ENCODE measurements at regions not wholly inside any gene's neighbourhood (a gene's known extent, or its start where the extent isn't known, plus 50 kb on each side); places are given as distances from the start of the nearest gene placed in this dataset.
"Not testable (repeated sequence)": the region's sequence is repeated elsewhere in the genome, so short reads cannot be mapped to it uniquely, and the experiment has no call there.

DNA sequence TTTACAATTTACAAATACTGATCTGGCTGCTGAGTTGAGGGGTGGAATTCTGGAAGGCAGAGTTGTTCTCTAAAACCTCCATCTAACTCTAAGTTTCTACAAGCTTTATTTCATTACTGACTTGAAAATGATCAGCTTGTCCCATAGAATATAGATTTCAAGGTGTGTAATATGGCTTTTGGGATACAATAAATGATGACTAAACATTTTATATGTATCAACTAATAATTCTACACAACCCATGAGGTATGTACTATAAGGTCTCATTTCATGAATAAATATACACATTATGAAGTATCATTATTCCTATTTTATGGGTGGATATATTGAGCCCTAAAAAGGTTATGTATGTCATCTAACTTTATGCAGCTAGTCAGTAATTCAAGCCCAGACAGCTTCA lies 1214.3 kb upstream of the SORCS1 start:
- no peak for DNase-seq

- no peak for DNase-seq
Observed at GRCh38 chr10:108375691-108376090, 1211.2 kb upstream of the SORCS1 start.

GRCh38 chr10:108374991-108375390 lies 1210.5 kb upstream of the SORCS1 start:
- DNase-seq = no peak

GRCh38 chr10:108365541-108365940 lies 1201.0 kb upstream of the SORCS1 start:
- DNase-seq = no peak

- no peak for DNase-seq
Observed at GRCh38 chr10:108363576-108363975, 1199.1 kb upstream of the SORCS1 start.

DNA sequence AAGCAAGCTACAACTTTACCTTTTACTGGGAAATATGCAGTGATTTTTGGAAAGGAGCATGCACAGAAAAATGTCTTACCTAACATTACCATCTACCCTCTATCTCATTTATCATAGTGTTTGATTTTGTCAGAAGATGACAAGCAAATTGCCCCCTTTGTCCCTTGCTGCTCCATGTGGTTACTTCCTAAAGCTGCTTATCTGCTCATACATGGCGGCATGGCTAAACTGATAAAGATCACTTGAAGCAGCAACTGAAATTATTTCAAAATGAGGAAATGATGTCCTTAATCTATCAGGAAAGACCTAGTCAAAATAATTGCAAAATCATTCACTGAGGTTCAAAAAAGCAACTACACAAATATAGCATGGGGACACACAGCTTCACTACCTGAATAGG lies 1198.5 kb upstream of the SORCS1 start:
- no peak for DNase-seq

GRCh38 chr10:108362296-108362695 lies 1197.8 kb upstream of the SORCS1 start:
- no peak for DNase-seq

DNA sequence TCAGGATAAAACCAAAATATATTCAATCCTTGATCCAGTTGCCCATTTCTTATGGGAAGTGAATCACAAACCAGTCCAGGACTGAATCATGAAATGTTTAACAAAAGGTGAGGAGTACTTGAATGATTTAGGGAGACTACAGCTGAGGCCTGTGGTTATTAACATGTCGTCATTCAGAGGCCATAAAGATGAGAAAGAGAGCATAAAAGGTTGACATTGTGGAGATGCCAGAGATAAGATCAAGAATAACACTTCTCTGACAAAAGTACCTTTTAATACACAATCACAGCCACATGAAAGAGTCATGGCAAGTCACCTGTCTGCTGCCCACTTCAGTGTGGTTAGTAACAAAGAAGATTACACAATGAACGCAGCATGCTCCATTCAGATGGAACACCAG lies 1195.7 kb upstream of the SORCS1 start:
- DNase-seq = no peak

DNA sequence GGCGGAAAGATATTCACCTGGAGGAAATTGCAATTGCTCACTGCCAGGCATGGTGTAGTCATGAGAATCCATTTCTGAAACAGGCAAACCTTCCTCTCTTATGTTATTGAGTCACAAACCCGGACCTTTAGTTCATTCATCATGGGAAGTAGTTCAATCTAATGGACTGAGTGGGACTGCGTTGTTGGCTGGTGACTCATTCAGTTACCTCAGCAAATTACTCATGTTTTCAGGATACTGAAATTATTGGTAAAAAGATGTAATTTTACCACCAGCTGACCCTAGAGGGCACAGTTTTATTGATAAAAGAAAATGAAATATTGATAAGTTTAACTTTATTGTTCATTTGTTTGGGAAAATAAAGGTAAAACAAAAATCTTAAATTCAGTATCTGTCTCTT lies 1194.4 kb upstream of the SORCS1 start:
- no peak for DNase-seq

- no peak for DNase-seq
Observed at GRCh38 chr10:108352771-108353170, 1188.3 kb upstream of the SORCS1 start.

DNA sequence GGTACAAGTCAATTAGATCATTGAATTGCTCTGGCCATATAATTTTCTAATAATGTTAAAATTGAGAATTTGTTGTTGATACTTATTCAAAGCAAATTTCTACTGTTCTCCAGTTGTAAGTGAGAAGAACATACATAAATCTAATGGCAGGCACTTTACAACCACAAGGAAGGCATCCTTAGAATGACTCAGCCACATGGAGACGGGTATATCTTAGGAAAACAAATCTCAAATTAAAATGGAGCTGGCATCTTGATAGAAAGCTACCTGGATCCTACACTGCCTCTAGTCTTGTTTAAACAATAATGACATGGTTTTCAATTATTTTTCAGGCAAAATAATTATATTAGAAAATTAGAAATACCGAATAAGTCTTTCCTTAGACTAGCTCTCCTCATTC lies 1183.7 kb upstream of the SORCS1 start:
- DNase-seq = no peak

- no peak for DNase-seq
Observed at GRCh38 chr10:108346066-108346465, 1181.6 kb upstream of the SORCS1 start.

- no peak for DNase-seq
Observed at GRCh38 chr10:108338146-108338545, 1173.6 kb upstream of the SORCS1 start.

GRCh38 chr10:108336836-108337235 lies 1172.3 kb upstream of the SORCS1 start:
- no peak for DNase-seq

GRCh38 chr10:108327706-108328105 lies 1163.2 kb upstream of the SORCS1 start:
- DNase-seq = no peak

DNA sequence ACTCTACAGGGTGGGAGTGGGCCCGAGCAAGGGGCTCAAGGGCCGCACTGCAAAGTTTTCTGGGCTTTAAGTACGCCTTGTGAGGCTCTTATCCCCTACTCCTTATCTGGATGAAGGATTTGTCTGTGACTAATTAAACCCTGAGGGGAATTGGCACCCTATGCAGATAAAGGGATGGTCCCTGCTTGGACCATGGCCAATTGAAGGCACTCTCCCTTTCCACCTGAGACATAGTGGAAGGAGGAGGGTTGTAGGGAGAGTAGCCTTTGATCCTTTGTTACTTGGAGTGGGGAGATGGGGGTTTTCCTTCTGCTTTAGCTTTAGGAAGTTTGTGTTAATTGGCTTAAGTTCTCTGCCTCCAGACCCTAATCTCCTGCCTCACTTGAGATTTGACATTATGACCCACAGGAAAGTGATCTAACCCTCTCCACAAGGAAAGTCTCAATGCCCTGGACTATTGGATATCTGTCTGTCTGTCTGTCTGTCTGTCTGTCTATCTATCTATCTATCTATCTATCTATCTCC lies 1158.8 kb upstream of the SORCS1 start:
- DNase-seq = no peak

GRCh38 chr10:108319434-108320222 lies 1155.1 kb upstream of the SORCS1 start:
- DNase-seq = no peak

- not testable (repeated sequence) for DNase-seq
Observed at GRCh38 chr10:108315636-108316035, 1151.1 kb upstream of the SORCS1 start.

DNA sequence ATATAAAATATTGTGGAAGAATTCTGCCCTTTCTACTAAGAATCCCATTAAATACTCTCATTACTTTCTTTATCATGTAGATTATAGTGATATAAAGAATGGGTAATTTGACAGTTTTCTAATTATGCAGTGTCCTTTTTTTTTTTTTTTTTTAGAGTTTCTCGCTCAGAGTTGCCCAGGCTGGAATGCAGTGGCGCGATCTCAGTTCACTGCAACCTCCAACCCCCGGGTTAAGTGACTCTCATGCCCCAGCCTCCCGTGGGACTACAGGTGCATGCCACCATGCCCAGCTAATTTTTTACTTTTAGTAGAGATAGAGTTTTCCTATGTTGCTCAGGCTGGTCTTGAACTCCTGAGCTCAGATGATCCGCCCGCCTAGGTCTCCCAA lies 1143.4 kb upstream of the SORCS1 start:
- DNase-seq = no peak

- DNase-seq = no peak
Observed at GRCh38 chr10:108307250-108307924, 1142.9 kb upstream of the SORCS1 start.

- DNase-seq = no peak
Observed at GRCh38 chr10:108303149-108303548, 1138.6 kb upstream of the SORCS1 start.

- no peak for DNase-seq
Observed at GRCh38 chr10:108301002-108301401, 1136.5 kb upstream of the SORCS1 start.

GRCh38 chr10:108290823-108291222 lies 1126.3 kb upstream of the SORCS1 start:
- DNase-seq = no peak

- no peak for DNase-seq
Observed at GRCh38 chr10:108275895-108276685, 1111.6 kb upstream of the SORCS1 start.
